Neural progenitor cell (in vitro differentiated cells): ENCODE measurements at regions not wholly inside any gene's neighbourhood (a gene's known extent, or its start where the extent isn't known, plus 50 kb on each side); places are given as distances from the start of the nearest gene placed in this dataset.

ENCODE experiments used
- EZH2 ChIP-seq: fragments of 200-600 bp; sonication (generic); IDR thresholded peaks from 2 replicates; pipeline ENCODE4 v1.6.1; 2017; ENCODE audit warnings: antibody characterized with exemption, mild to moderate bottlenecking, moderate library complexity
- EZH2phosphoT487 ChIP-seq: fragments of 200-600 bp; sonication (generic); IDR thresholded peaks from 2 replicates; pipeline ENCODE4 v1.6.1; 2017; ENCODE audit warnings: antibody characterized with exemption
- TF ChIP-seq, protein P1 (sequence below): fragments of 200-600 bp; sonication (generic); IDR thresholded peaks from 2 replicates; pipeline ENCODE4 v1.5.1; 2017; ENCODE audit warnings: antibody characterized with exemption, mild to moderate bottlenecking

DNA sequence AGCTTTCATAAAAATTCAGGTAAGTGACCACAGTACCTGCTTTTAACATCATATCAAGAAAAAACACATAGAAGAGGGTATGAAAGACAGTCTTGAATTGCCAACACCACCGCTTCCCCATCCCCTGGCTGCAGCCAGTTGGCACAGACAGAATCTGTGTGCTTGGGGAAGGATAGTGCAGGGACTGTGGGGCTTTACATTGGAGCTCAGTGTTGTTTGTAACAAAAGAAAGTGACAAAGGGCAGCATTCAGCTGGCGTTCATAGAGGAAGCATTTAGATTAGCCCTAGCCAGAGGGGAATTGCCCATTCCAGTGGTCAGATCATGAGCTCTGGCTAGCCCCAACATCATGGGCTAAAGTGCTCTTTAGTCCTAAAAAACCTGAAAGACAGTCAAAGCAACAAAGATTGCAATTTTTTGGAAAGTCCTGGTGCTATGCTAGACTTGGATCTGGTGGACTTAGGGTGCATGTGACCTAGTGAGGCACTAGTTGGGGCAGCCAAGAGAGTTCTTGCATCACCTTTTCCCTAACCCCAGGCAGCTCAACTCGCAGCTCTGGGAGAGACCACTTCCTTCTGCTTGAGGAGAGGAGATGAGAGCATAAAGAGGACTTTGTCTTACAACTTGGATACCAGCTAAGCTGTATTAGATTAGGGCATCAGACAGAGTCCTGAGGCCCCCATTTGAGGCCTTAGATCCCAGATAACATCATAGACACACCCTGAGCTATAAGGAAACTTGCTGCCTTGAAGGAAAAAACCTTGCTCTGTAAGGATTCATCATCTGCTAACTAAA, 1602.4 kb upstream of the ADGRL3 start:
- TF ChIP-seq, protein P1, sequence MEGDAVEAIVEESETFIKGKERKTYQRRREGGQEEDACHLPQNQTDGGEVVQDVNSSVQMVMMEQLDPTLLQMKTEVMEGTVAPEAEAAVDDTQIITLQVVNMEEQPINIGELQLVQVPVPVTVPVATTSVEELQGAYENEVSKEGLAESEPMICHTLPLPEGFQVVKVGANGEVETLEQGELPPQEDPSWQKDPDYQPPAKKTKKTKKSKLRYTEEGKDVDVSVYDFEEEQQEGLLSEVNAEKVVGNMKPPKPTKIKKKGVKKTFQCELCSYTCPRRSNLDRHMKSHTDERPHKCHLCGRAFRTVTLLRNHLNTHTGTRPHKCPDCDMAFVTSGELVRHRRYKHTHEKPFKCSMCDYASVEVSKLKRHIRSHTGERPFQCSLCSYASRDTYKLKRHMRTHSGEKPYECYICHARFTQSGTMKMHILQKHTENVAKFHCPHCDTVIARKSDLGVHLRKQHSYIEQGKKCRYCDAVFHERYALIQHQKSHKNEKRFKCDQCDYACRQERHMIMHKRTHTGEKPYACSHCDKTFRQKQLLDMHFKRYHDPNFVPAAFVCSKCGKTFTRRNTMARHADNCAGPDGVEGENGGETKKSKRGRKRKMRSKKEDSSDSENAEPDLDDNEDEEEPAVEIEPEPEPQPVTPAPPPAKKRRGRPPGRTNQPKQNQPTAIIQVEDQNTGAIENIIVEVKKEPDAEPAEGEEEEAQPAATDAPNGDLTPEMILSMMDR, result no peak
- TF ChIP-seq EZH2 (no peak), EZH2phosphoT487 (no peak)
